A549 (cell line): ENCODE measurements at regions not wholly inside any gene's neighbourhood (a gene's known extent, or its start where the extent isn't known, plus 50 kb on each side); places are given as distances from the start of the nearest gene placed in this dataset.

Source experiments
- ATAC-seq, 2 experiments: fragments of 200-7000 bp in 1 of 2; fragments of >200 bp in 1 of 2; cut with Nextera tagmentation in 1 of 2; cut with Tn5 transposase in 1 of 2; 3 replicates each; pipeline versions ENCODE4 v1.8.0 to v1.9.1; 2018 to 2020; ENCODE audit warnings: mild to moderate bottlenecking in 1 of 2, moderate library complexity in 1 of 2
- CTCF ChIA-PET: fragments of 300-600 bp; sonication (Branson Sonifier 250); formaldehyde crosslinking; extraction: SDS; loops from one replicate; lab custom pipeline; 2021; ENCODE audit warnings: antibody characterized with exemption, inconsistent platforms; lab: Yijun Ruan, JAX
- POLR2A ChIA-PET: fragments of 350-600 bp; formaldehyde crosslinking; extraction: SDS; loops from one replicate; lab custom pipeline; 2021; ENCODE audit warnings: antibody characterized with exemption, inconsistent platforms; lab: Yijun Ruan, JAX
- DNase-seq, 2 experiments: peaks; one replicate each; pipeline versions ENCODE4 v3.0.0 to v3.0.0-alpha.2; 2011 to 2016; ENCODE audit warnings: low read depth in 1 of 2, low spot score in 1 of 2
- FAIRE-seq: peaks from 2 replicates; lab custom pipeline; 2011; peaks lifted over from hg19 to GRCh38; lab: Jason Lieb, UNC
- H3K27ac ChIP-seq, 2 experiments: fragments of >200 bp; sonication (Bioruptor Twin); formaldehyde crosslinking; 3 replicates each; pipeline ENCODE4 v1.5.1; 2016 to 2017
- H3K4me1 ChIP-seq: fragments of >200 bp; sonication (Bioruptor Twin); formaldehyde crosslinking; 3 replicates; pipeline ENCODE4 v1.6.1; 2016
- H3K4me2 ChIP-seq: fragments of >200 bp; sonication (Bioruptor Twin); formaldehyde crosslinking; 3 replicates; pipeline ENCODE4 v1.6.1; 2016
- H3K4me3 ChIP-seq: fragments of >200 bp; sonication (Bioruptor Twin); formaldehyde crosslinking; 3 replicates; pipeline ENCODE4 v1.5.1; 2016
- H3K9me3 ChIP-seq: fragments of >200 bp; sonication (Bioruptor Twin); formaldehyde crosslinking; 3 replicates; pipeline ENCODE4 v1.6.1; 2016
- BCL3 ChIP-seq: fragments of >200 bp; sonication (Bioruptor Twin); formaldehyde crosslinking; IDR thresholded peaks from 3 replicates; pipeline ENCODE4 v1.6.1; 2016
- BHLHE40 ChIP-seq: IDR thresholded peaks from 2 replicates; pipeline ENCODE4 v1.6.1; 2012; ENCODE audit warnings: low read depth, low read length, inconsistent platforms
- CBX2 ChIP-seq: fragments of 200-600 bp; sonication (generic); IDR thresholded peaks from 2 replicates; pipeline ENCODE4 v1.6.1; 2016; ENCODE audit warnings: low read depth, mild to moderate bottlenecking, borderline replicate concordance
- CHD2 ChIP-seq: fragments of 150-350 bp; IDR thresholded peaks from 2 replicates; pipeline ENCODE4 v1.6.1; 2014; ENCODE audit warnings: low read length; ENCODE audit not compliant: partially characterized antibody
- CHD4 ChIP-seq: fragments of 200-600 bp; sonication (generic); IDR thresholded peaks from 2 replicates; pipeline ENCODE4 v1.6.1; 2016; ENCODE audit warnings: antibody characterized with exemption, mild to moderate bottlenecking, borderline replicate concordance
- CTCF ChIP-seq: fragments of >200 bp; sonication (Bioruptor Twin); formaldehyde crosslinking; IDR thresholded peaks from 3 replicates; pipeline ENCODE4 v1.5.1; 2016
- EHF ChIP-seq: fragments of 250-450 bp; sonication (Bioruptor Pico); IDR thresholded peaks from 2 replicates; pipeline ENCODE4 v1.5.0; 2020; ENCODE audit warnings: mild to moderate bottlenecking
- EP300 ChIP-seq, 2 experiments: fragments of >200 bp; sonication (Bioruptor Twin); formaldehyde crosslinking; IDR thresholded peaks; 2 replicates in 1 of 2; 3 replicates in 1 of 2; pipeline ENCODE4 v1.6.1; 2016 to 2017
- FOSB ChIP-seq: fragments of 250-450 bp; sonication (Bioruptor Pico); IDR thresholded peaks from 2 replicates; pipeline ENCODE4 v1.5.0; 2020; ENCODE audit warnings: mild to moderate bottlenecking, moderate library complexity
- FOSL2 ChIP-seq, 2 experiments: fragments of 450-650 bp in 1 of 2; fragments of >200 bp in 1 of 2; sonication (Bioruptor Twin) in 1 of 2; formaldehyde crosslinking; IDR thresholded peaks; 2 replicates each; pipeline versions ENCODE4 v1.5.0 to v1.6.1; 2016 to 2020; ENCODE audit warnings: mild to moderate bottlenecking in 1 of 2, moderate library complexity in 1 of 2
- FOXS1 ChIP-seq: fragments of 250-450 bp; sonication (Bioruptor Pico); IDR thresholded peaks from 2 replicates; pipeline ENCODE4 v1.5.0; 2020; ENCODE audit warnings: mild to moderate bottlenecking, moderate library complexity
- HMGXB4 ChIP-seq: fragments of 250-450 bp; sonication (Bioruptor Pico); IDR thresholded peaks from 2 replicates; pipeline ENCODE4 v1.5.0; 2021; ENCODE audit warnings: mild to moderate bottlenecking, moderate library complexity, borderline replicate concordance
- HOXB13 ChIP-seq: fragments of 250-450 bp; sonication (Bioruptor Pico); IDR thresholded peaks from 2 replicates; pipeline ENCODE4 v1.5.0; 2020; ENCODE audit warnings: low read depth, mild to moderate bottlenecking, moderate library complexity
- HOXB5 ChIP-seq: fragments of 250-450 bp; sonication (Bioruptor Pico); IDR thresholded peaks from 2 replicates; pipeline ENCODE4 v1.5.0; 2020; ENCODE audit warnings: mild to moderate bottlenecking, moderate library complexity
- KDM1A ChIP-seq: fragments of 200-600 bp; sonication (generic); IDR thresholded peaks from 2 replicates; pipeline ENCODE4 v1.6.1; 2016; ENCODE audit warnings: low read depth, mild to moderate bottlenecking
- KDM5A ChIP-seq: fragments of 200-600 bp; sonication (generic); IDR thresholded peaks from 2 replicates; pipeline ENCODE4 v1.6.1; 2016; ENCODE audit warnings: antibody characterized with exemption, mild to moderate bottlenecking
- MAZ ChIP-seq: fragments of 150-350 bp; IDR thresholded peaks from 2 replicates; pipeline ENCODE4 v1.6.1; 2014; ENCODE audit warnings: antibody characterized with exemption, low read depth, low read length, borderline replicate concordance
- RARB ChIP-seq: fragments of 250-450 bp; sonication (Bioruptor Pico); IDR thresholded peaks from 2 replicates; pipeline ENCODE4 v1.8.0; 2021; ENCODE audit warnings: mild to moderate bottlenecking, moderate library complexity
- RCOR1 ChIP-seq: fragments of 150-350 bp; IDR thresholded peaks from 2 replicates; pipeline ENCODE4 v1.6.1; 2014; ENCODE audit warnings: antibody characterized with exemption, low read length, low read depth
- RFX5 ChIP-seq: fragments of 450-650 bp; IDR thresholded peaks from 2 replicates; pipeline ENCODE4 v1.7.1; 2014; ENCODE audit warnings: antibody characterized with exemption, mild to moderate bottlenecking, moderate library complexity
- RNF2 ChIP-seq: fragments of 200-600 bp; sonication (generic); IDR thresholded peaks from 2 replicates; pipeline ENCODE4 v1.6.1; 2016; ENCODE audit warnings: low read depth, mild to moderate bottlenecking, antibody characterized with exemption, moderate library complexity, borderline replicate concordance
- SREBF2 ChIP-seq: fragments of 450-650 bp; IDR thresholded peaks from 2 replicates; pipeline ENCODE4 v1.6.1; 2014; ENCODE audit warnings: mild to moderate bottlenecking, moderate library complexity
- ZFP36 ChIP-seq: fragments of 450-650 bp; IDR thresholded peaks from 2 replicates; pipeline ENCODE4 v1.6.1; 2014; ENCODE audit warnings: borderline replicate concordance; ENCODE audit not compliant: partially characterized antibody
- ZNF302 ChIP-seq: fragments of 250-450 bp; sonication (Bioruptor Pico); IDR thresholded peaks from 2 replicates; pipeline ENCODE4 v1.9.0; 2021; ENCODE audit warnings: inconsistent platforms, mild to moderate bottlenecking, moderate library complexity
- ZSCAN20 ChIP-seq: fragments of 250-450 bp; sonication (Bioruptor Pico); IDR thresholded peaks from 2 replicates; pipeline ENCODE4 v1.8.0; 2022; ENCODE audit warnings: mild to moderate bottlenecking, moderate library complexity
- WGBS: methylation state at CpG from one replicate; pipeline ENCODE4 v1.1.6; 2017; ENCODE audit errors: missing lambda C conversion rate; 5-methylcytosine and 5-hydroxymethylcytosine counted together
- TF ChIP-seq, protein P1 (sequence below): IDR thresholded peaks from 2 replicates; pipeline ENCODE4 v1.6.1; 2012
- TF ChIP-seq, protein P2 (sequence below): fragments of 250-450 bp; sonication (Bioruptor Pico); IDR thresholded peaks from 2 replicates; pipeline ENCODE4 v1.5.0; 2020; ENCODE audit warnings: low read depth, mild to moderate bottlenecking, moderate library complexity
- TF ChIP-seq, protein P3 (sequence below): fragments of 150-350 bp; IDR thresholded peaks from 2 replicates; pipeline ENCODE4 v1.6.1; 2014; ENCODE audit warnings: low read depth, mild to moderate bottlenecking, low read length

- H3K4me3 ChIP-seq: no peak overlapping the region
- ATAC-seq: no peak
- no peaks in the 10 kb centered on the region for H3K4me1 ChIP-seq
- no peaks in the 10 kb centered on the region for H3K9me3 ChIP-seq
- TF ChIP-seq CBX2 (no peak), HOXB13 (CRISPR knock-in tag) (no peak), BCL3 (no peak), MAZ (no peak), HMGXB4 (CRISPR knock-in tag) (no peak), FOSL2 (IDR thresholded peaks at IDR 0.05) (no peak), FOSL2 (CRISPR knock-in tag; IDR thresholded peaks at IDR 0.05) (no peak), EHF (CRISPR knock-in tag) (no peak), KDM5A (no peak), CHD4 (no peak), RARB (CRISPR knock-in tag) (no peak), ZFP36 (no peak), FOXS1 (CRISPR knock-in tag) (no peak), KDM1A (no peak), RFX5 (no peak), RNF2 (no peak), BHLHE40 (no peak), CTCF (no peak), ZNF302 (CRISPR knock-in tag) (no peak), HOXB5 (CRISPR knock-in tag) (no peak)
- TF ChIP-seq, all 56 proteins: peak for 0
- FAIRE-seq: no peak
- WGBS: 14% methylated on average over 4 of the region's 4 CpGs
- no peak overlapping the region for H3K4me2 ChIP-seq
- ChIA-PET POLR2A (no interaction called here), CTCF (no interaction called here)
- DNase-seq: no peak
- no peak overlapping the region for H3K27ac ChIP-seq
Observed at GRCh38 chr6:50978380-50979170, 159.9 kb downstream of the TFAP2B start.

DNA sequence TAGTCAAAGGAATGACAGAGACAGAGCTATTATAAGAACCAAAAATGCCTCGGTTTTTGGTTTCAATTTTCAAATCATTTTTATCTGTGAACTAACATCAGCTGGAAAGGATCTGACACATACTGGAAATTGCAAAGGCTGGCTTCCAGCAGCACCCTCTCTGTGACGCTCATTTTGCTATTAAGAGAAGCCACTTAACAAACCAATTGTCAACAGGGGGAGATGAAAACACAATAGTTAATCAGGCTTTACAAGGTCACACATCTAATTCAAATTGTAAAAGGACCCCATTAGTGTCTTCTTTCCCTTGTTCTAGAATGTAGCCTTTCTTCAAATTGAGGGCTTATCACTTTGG, 160.5 kb downstream of the TFAP2B start:
- FAIRE-seq (no peak), DNase-seq (no peak), ATAC-seq (no peak)
- TF ChIP-seq EP300 (IDR thresholded peaks at IDR 0.05) (no peak), SREBF2 (no peak), CTCF (no peak), RARB (CRISPR knock-in tag) (no peak), FOSB (CRISPR knock-in tag) (no peak), ZSCAN20 (no peak), CHD2 (no peak), RCOR1 (no peak), FOSL2 (IDR thresholded peaks at IDR 0.05) (no peak), FOSL2 (CRISPR knock-in tag; IDR thresholded peaks at IDR 0.05) (no peak), RFX5 (no peak)
- TF ChIP-seq, protein P1, sequence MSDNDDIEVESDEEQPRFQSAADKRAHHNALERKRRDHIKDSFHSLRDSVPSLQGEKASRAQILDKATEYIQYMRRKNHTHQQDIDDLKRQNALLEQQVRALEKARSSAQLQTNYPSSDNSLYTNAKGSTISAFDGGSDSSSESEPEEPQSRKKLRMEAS: no peak
- TF ChIP-seq, protein P2, sequence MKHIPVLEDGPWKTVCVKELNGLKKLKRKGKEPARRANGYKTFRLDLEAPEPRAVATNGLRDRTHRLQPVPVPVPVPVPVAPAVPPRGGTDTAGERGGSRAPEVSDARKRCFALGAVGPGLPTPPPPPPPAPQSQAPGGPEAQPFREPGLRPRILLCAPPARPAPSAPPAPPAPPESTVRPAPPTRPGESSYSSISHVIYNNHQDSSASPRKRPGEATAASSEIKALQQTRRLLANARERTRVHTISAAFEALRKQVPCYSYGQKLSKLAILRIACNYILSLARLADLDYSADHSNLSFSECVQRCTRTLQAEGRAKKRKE (CRISPR knock-in tag): no peak
- TF ChIP-seq, protein P3, sequence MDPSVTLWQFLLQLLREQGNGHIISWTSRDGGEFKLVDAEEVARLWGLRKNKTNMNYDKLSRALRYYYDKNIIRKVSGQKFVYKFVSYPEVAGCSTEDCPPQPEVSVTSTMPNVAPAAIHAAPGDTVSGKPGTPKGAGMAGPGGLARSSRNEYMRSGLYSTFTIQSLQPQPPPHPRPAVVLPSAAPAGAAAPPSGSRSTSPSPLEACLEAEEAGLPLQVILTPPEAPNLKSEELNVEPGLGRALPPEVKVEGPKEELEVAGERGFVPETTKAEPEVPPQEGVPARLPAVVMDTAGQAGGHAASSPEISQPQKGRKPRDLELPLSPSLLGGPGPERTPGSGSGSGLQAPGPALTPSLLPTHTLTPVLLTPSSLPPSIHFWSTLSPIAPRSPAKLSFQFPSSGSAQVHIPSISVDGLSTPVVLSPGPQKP: no peak
- no peaks in the 10 kb centered on the region for H3K9me3 ChIP-seq
- CTCF ChIA-PET: no interaction called here
- no peak overlapping the region for H3K4me2 ChIP-seq
- WGBS: 24% methylated on average over 2 of the region's 2 CpGs
- POLR2A ChIA-PET: no interaction called here
- no peaks in the 10 kb centered on the region for H3K4me1 ChIP-seq
- no peak overlapping the region for H3K27ac ChIP-seq
- no peak overlapping the region for H3K4me3 ChIP-seq
